Stimulated activated CD4-positive, alpha-beta T cell treated with anti-CD3 and anti-CD28 coated beads, Interleukin-4, amount 100 ng/mL, for 1 hour (primary cell): ENCODE measurements at regions not wholly inside any gene's neighbourhood (a gene's known extent, or its start where the extent isn't known, plus 50 kb on each side); places are given as distances from the start of the nearest gene placed in this dataset.

Source experiments
- DNase-seq: peaks from one replicate; pipeline ENCODE4 v3.0.0-alpha.2; 2020

DNA sequence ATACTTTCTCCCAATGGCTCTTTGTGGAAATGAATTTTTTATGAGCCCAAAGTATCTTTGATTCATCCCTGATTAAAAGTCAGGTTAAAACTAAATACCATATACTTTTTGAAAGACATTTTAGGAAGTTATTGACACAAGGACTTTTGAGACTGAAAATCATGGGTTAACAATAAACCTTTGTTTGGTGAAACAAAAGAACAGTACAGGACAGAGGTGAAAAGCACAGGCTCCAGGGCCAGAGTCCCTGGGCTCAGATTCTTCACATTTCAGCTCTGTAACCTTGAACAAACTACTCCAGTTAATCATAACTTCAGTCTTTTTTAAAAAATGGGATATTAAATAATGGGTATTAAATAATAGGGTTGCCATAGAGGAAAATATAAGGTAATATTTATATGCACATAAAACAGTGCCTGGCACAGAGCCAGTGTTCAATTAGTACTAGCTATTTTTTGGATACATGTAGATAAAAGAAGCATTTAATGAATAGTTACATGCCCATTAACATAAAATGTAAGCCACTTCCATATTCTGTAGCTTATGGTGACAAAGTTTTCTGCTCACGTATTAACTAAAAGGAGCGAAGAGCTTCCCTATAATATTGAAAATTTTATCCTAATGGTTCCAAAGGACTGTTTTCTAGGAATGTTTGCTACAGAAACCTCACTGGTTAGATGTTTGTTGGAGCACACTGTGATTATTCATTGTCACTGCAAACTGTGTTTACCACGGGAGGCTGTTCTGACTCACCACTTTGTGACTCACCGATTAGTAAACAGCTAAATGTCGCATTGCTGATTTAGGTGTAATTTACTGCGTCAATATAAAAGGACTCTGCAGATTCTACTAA is 255.4 kb downstream of the DAD1 start:
- no peak for DNase-seq

DNA sequence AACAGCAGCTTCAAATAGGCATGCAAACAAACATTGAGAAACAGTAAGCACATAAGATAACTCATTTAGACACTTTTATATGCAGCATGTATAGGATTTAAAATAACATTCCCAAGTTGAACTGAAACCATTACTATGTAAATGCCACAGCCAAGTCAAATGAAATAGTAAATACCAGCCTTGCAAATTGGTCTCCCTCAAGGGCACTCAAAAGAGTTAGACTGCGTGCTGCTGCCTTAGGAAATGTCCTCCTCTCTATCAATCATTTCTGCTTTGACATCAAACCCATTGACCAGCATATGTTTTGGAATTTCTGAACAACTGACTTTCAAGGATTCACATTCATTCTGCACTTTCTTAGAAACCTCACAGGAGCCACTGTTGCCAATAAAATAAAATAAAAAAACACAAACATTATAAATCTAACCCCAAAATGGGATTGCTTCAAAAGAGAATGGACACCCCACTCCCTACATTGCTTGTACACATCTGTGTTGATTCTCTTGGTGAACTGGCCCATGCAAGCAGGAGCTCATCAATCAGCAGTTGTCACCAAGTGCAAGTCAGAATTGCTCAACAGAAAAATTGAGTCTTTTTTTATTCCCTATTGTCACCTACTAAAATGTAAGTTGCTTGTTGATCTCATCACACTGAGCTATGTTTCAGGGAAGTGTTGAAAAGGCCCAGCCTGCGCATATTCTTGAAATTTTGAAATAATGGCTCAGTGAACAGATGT is 256.2 kb downstream of the DAD1 start:
- DNase-seq = no peak

DNA sequence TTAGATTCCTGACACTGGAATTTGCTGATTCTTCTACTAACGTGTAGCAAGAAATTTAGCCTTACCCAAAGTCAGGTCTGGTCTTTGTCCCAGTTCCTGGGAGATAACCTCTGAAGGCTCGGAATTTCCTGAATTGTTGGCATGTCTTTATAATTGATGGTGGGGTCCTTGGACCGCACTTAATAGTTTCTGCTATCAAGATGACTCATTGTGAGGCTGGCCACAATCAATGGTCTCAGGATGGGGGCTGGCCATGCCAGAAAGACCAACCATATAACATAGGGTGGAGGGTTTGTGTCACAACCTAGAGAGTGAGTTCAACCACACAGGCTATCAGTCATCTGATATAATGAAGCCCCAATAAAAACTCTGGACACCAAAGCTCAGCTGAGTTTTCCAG is 259.7 kb downstream of the DAD1 start:
- DNase-seq = no peak

DNA sequence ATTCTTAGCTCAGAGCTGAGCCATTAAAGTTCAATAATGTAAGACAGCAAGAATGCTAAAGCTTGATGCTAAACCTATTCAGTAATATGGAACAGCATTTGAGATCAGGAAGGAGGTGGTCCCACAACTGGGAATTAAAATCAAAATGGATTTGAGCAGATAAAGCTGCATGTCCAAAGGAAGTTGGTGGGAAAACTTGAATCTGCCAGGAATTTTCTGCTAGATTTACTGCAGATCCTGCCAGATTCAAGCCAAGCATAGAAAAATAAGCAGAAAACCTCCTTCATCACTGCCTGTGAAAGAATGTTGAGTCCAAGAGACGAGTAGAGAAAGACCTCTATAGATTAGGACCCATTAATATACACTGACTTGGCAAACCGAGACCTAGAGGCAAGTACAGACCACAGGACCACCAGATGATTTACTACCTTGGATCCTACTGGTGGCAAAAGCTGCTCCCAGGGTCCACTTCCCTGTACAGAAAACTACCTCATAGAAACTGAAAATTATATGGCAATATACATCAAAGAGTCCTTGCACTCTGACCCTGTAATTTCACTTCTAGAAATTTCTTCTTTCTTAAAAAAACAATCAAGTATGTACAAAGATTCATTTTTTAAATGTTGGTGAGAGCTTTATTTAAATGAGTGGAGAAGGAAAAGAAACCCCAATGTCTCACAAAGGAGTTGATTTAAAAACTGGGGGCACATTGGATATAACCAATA is 263.2 kb downstream of the DAD1 start:
- DNase-seq = no peak

DNA sequence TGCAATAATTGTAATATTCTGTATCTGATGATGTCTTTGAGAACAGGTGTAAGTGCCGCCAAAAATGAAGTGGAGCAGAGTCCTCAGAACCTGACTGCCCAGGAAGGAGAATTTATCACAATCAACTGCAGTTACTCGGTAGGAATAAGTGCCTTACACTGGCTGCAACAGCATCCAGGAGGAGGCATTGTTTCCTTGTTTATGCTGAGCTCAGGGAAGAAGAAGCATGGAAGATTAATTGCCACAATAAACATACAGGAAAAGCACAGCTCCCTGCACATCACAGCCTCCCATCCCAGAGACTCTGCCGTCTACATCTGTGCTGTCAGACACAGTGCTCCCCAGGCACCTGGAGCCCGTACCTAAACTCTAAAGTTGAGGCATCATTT is 268.7 kb downstream of the DAD1 start:
- no peak for DNase-seq

GRCh38 chr14:22319526-22320361 is 269.3 kb downstream of the DAD1 start:
- no peak for DNase-seq

DNA sequence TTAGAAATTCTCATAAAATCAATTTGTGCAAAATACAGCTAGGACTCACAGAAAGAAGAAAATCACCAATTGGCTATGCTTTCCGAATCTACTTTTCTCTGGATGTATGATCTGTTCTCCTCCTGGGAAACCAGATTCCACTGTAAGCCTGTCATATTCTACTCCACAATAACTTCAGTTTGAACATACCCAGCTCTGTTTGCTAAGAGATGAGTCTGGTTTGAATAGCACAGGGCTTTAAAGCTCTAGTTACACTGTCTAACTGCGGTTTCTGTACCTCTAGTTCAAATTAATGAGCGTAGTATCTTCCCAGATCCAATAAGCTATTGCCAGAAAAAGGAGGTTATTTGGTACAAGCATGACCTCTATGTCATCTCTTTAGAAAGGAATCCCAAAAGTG is 270.1 kb downstream of the DAD1 start:
- DNase-seq = no peak

DNA sequence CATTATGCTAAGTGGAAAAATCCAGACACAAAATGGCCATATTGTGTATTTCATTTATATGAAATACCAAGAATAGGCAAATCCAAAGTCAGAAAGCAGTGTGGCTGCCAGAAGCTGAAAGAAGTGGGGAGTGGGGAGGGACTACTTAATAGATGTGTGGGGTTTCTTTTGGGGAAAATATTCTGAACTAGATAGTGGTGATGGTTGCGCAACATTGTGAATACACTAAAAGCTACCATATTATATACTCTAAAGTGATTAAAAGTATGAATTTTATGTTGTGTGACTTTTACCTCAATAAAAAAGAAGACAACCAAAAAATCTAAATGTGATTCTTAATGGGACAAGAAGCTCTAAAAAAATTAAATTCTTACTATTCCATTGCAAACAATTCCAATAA is 272.6 kb downstream of the DAD1 start:
- no peak for DNase-seq

DNA sequence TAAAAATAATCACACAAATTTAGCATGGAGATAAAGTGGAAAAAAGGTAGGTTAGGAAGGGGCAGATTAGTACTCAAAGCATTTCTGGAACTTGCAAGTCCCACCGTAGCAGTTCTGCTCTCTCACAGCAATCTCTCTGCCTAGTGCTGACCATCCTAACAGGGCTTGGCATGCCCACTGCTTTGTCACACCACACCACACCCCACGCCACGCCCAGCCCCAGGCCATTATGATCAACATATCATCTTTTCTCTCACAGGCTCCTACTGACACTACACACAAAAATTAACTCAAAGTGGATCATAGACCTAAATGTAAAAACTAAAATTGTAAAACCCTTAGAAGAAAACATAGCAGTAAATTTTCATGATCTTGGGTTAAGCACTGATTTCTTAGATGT is 273.7 kb downstream of the DAD1 start:
- no peak for DNase-seq

- no peak for DNase-seq
These were observed 274.7 kb downstream of the DAD1 start for GRCh38 chr14:22314183-22314820.

- DNase-seq = no peak
These were observed 275.7 kb downstream of the DAD1 start for GRCh38 chr14:22313172-22313801.

- no peak for DNase-seq
These were observed 277.4 kb downstream of the DAD1 start for GRCh38 chr14:22311636-22312035.

DNA sequence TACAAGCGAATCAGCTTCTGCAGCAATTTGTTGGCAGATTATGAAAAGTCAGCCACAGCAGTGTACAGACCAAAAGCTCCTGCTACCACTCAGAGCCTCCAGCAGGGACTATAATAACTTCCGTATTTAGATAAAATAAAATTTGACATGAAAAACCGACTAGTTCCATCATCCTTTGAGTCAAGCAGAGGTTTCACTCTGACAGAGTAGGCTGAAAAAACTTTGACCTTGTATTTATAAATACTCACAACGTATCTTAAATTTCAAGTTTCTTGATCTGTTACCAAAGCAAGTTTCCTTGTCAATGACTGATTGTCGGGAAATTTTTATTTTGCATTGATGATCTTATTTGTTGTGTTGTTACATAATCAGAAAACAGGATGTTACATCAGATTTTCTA is 283.4 kb downstream of the DAD1 start:
- DNase-seq = no peak

- DNase-seq = no peak
These were observed 284.7 kb downstream of the DAD1 start for GRCh38 chr14:22304326-22304725.

DNA sequence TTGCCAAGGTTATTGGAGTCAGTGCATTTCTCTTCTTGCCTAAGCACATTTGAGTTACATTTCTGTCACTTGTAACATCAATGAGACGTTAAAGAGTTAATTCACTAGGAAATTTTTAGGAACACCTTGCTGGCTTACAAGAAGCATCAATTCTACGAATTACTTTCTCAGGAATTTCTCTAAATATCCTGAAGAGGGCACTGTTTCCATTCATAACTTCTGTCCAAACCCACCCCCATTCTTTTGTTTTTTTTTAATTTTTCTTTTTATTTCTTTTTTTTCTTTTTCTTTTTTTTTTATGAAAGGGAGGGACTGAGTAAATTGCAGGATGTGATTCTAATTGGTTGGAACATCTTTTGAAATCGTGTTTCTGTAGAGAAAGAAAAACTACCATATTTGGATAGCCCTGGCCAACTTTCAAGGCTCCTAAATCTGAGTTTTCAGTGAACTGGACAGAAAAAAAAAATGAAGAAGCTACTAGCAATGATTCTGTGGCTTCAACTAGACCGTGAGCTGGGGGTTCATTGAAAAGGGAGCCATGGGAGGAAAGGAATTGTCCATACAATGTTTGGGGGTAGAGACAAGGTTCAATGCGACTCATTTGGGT is 285.3 kb downstream of the DAD1 start:
- no peak for DNase-seq

DNA sequence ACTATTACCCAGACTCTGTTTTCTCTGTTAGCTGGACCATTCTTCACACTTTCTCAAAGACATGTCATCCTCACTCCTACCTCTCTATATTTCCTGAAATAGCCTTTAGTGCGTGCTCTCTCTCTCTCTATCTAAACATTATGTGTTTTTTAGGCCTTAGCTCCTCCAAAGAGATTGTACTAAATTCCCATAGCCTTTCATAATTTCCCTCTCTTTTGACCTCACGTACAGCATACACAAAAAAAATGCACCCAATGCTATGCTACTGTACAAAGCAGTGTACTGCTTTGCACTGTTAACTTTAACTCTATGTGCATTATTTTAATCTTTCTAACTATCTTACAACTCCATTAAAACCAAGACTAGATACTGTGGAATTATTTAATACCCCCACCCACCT is 288.4 kb downstream of the DAD1 start:
- no peak for DNase-seq

- DNase-seq = no peak
These were observed 291.6 kb downstream of the DAD1 start for GRCh38 chr14:22297376-22297775.

DNA sequence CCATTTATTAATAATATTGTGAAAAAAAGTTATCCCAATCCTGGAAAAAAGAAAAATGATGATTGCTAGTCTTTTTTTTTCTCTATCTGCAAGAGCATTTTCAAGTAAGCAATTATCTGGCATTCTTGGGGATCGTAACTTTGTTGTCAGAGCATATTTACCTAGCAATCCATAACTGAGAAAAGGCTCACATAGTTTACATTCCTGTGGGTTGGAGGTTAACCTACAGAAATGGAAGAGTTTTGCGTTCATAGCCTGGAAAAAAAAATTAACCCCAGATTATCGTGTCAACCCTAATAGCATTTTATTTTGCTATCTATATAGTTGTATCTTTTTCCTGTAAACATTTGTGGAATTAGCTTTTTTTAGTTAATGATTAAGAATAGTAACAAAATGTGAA is 292.3 kb downstream of the DAD1 start:
- no peak for DNase-seq

DNA sequence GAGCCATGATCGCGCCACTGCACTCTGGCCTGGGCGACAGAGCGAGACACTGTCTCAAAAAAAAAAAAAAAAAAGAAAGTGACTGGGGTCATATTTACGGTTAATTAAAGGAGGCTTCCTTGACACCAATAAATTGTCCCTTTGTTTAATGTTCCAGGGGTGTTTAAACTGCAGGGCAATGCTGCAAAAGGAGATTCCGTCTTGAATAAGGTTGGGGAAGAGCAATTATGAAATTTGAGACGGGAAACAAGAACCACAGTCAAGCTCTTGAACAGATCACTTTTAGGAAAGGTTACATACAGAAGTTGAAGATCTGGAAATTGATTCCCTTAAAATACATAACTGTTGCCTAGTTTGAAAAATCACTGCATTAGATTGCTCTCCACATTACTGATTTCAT is 292.9 kb downstream of the DAD1 start:
- no peak for DNase-seq

GRCh38 chr14:22291406-22291805 is 297.6 kb downstream of the DAD1 start:
- DNase-seq = no peak

DNA sequence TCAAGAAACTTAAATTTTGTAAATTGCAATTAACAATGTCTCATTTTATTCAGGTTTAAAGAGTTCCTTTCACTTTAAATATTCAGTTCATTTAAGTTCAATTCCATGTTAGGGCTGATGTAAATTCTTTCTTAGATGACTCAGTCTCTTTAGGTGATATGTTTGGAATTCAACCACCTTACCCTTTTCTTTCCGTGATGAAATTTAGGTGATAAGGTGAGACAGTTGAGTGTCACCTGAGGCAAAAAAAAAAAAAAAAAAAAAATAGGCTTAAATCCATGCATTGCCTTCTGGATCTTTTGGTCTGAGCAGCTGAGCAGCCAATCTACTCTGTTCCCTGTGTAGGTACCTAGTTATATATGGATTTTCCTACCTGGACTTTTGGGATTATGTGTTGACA is 299.5 kb downstream of the DAD1 start:
- no peak for DNase-seq
